ENCODE measurements at regions not wholly inside any gene's neighbourhood (a gene's known extent, or its start where the extent isn't known, plus 50 kb on each side); places are given as distances from the start of the nearest gene placed in this dataset.
"Not testable (repeated sequence)": the region's sequence is repeated elsewhere in the genome, so short reads cannot be mapped to it uniquely, and the experiment has no call there.

DNA sequence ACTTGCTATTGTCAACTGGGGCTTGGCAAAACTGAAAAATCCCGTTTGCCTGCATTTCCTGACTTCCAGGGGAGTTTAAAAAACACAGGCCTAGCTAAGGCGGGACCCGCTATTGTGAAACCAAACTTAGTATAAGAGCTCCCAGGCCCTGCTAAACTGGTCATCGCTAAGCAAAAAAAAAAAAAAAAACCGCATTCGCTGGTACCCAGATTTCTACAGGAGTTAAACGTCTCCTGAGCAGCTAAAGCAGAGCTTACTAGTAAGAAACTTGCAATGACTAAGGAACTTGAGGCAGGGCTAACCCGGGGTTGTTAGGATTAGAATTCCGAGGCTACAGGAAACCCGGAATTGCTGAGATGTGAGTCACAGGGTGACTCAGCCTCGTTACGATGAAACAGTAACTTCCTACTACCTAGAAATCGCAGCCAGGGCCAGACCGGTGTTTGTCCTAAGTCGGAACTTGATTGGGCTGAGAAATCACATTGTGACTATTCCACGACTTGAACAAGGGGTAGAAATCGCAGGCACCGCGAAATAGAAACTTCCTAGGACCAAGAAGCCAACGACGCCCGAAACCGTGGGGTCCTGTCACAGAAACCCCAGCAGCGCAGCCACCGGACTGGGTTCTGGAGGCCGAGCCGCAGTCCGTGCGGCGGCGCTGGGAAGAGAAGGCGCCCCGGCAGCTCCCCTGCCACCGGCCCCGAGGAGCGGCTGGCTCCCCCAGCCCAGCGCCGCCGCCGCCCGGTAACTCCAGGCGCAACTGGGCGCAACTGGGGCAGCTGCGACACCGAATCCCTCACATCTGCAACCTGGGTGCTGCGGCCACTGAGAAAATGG lies 89.4 kb downstream of the ANXA2R start:
- DNase-seq (ENCODE audit: low read depth) = peak; percentile 99
- H3K4me3 ChIP-seq (ENCODE audit: low read depth, low read length) = peak overlapping the region; percentile 58

DNA sequence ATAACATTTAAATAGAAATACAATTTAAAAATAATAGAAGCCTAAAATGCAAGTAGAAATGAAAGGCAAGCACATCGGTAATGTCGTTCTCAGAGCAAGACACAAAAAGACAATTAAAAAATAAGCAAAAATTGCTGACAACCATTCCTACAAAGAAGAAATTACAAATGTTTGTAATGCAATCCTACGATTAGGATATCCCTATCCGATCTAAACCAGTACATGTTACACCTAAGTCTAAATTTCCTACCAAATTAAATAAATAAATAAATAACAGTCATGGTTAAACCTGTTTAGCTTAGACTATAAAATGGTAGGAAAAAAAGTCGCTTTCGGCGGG lies 90.0 kb downstream of the ANXA2R start:
- peak overlapping the region; percentile 58 for H3K4me3 ChIP-seq (ENCODE audit: low read depth, low read length)
- DNase-seq (ENCODE audit: low read depth) = no peak

GRCh38 chr5:42949348-42950115 lies 90.6 kb downstream of the ANXA2R start:
- H3K4me3 ChIP-seq (ENCODE audit: low read depth, low read length) = peak overlapping the region; percentile 58

DNA sequence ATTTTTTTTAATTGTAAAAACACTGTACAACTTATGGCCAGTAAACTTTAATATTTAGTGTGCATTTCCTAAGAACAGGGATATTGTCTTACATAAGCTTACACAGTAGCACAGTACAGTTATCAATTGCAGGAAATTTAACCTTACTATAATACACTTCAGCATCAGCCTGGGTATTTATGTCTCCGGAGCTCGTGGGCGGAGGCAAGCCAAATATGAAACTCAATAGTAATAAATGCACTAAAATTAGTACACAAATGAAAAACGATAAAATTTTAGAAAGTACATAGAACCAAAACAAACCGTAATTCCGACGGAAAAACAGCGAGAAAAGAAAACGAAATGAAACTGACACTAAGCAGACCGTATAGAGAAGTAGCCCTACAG lies 91.2 kb downstream of the ANXA2R start:
- peak overlapping the region; percentile 58 for H3K4me3 ChIP-seq (ENCODE audit: low read depth, low read length)
- no peak for DNase-seq (ENCODE audit: low read depth)

More at GRCh38 chr5:42949348-42950115, 90.6 kb downstream of the ANXA2R start:
- DNase-seq (ENCODE audit: low read depth) = peak; percentile 47

DNA sequence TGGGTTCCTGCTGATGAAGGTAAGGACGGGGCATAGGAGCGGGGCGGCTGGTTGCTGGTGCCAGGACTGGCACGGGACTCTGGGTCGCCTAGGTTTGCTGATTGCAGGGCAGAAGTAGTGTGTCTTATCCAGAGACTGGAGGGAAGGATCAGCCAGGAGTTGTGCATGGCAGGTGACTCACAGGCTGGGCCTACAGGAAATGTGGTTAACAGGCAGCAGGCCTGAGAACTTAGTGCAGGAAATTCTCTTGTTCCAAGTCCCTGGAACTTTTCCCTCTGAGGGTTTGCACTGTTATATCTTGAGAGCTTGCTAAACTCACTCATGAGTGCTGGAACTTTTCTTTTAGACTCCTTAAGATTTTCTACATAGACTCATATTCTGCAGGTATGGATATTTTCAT lies 95.1 kb downstream of the ANXA2R start:
- no peak overlapping the region for H3K4me3 ChIP-seq (ENCODE audit: low read depth, low read length)
- DNase-seq (ENCODE audit: low read depth) = peak; percentile 83

GRCh38 chr5:42943931-42944631 lies 96.0 kb downstream of the ANXA2R start:
- peak overlapping the region; percentile 13 for H3K4me3 ChIP-seq (ENCODE audit: low read depth, low read length)
- no peak for DNase-seq (ENCODE audit: low read depth)

GRCh38 chr5:42940853-42941252 lies 99.3 kb downstream of the ANXA2R start:
- H3K4me3 ChIP-seq (ENCODE audit: low read depth, low read length) = no peak overlapping the region
- DNase-seq (ENCODE audit: low read depth) = no peak

DNA sequence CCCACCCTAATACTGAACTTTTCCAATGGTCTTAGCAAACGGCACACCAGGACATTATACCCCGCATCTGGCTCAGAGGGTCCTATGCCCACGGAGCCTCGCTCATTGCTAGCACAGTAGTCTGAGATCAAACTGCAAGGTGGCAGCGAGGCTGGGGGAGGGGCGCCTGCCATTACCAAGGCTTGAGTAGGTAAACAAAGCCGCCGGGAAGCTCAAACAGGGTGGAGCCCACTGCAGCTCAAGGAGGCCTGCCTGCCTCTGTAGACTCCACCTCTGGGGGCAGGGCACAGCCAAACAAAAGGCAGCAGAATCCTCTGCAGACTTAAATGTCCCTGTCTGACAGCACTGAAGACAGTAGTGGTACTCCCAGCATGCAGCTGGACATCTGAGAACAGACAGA lies 108.1 kb downstream of the ANXA2R start:
- not testable (repeated sequence) for DNase-seq (ENCODE audit: low read depth); H3K4me3 ChIP-seq (ENCODE audit: low read depth, low read length)

- not testable (repeated sequence) for DNase-seq (ENCODE audit: low read depth); H3K4me3 ChIP-seq (ENCODE audit: low read depth, low read length)
Observed at GRCh38 chr5:42931451-42931850, 108.7 kb downstream of the ANXA2R start.

- no peak overlapping the region for H3K4me3 ChIP-seq (ENCODE audit: low read depth, low read length)
- DNase-seq (ENCODE audit: low read depth) = no peak
Observed at GRCh38 chr5:42930934-42931333, 109.2 kb downstream of the ANXA2R start.

- DNase-seq (ENCODE audit: low read depth) = no peak
- no peak overlapping the region for H3K4me3 ChIP-seq (ENCODE audit: low read depth, low read length)
Observed at GRCh38 chr5:42929871-42930270, 110.2 kb downstream of the ANXA2R start.

- no peak for DNase-seq (ENCODE audit: low read depth)
- no peak overlapping the region for H3K4me3 ChIP-seq (ENCODE audit: low read depth, low read length)
Observed at GRCh38 chr5:42927730-42928129, 112.4 kb downstream of the ANXA2R start.

GRCh38 chr5:42924686-42925085 lies 113.0 kb upstream of the SELENOP start:
- no peak overlapping the region for H3K4me3 ChIP-seq (ENCODE audit: low read depth, low read length)
- no peak for DNase-seq (ENCODE audit: low read depth)

DNA sequence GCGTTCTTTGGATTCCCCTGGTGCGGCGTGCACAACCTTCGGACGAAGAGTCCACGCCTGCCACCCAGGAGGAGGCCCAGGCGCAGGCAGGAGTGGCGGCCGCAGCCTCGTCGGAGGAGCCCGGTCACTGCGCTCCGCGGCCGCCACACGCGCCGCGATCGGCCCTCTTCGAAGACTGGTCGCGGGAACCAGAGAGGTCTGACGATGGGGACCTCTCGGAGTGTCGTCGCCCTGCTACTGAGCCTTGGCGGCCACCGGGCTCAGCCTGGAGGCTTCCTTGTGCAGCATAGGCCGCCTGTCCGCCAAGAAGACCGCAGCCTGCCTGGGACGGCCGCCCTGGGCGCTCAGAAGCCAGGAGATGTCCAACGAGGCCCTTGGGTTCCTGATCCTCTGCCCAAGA lies 112.5 kb upstream of the SELENOP start:
- no peak overlapping the region for H3K4me3 ChIP-seq (ENCODE audit: low read depth, low read length)
- no peak for DNase-seq (ENCODE audit: low read depth)

- DNase-seq (ENCODE audit: low read depth) = no peak
- no peak overlapping the region for H3K4me3 ChIP-seq (ENCODE audit: low read depth, low read length)
Observed at GRCh38 chr5:42923710-42924109, 112.0 kb upstream of the SELENOP start.

DNA sequence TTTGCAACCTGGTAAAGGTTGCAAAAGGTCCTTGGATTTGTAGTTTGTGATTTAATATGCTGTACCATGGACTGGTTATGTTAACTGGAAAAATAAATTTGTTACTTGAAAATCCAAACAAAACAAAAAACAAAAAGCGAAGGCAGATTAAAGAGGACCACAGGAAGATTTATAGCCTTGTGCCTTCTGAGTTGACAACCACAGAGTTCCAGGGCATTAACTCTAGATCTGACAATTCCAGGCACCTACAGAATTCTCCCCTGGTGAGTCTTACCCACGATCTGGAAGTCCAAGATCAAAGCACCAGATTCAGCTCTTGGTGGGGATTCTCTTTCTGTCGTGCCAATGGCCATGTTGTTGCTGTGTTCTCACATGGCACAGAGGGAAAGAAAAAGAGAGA lies 107.9 kb upstream of the SELENOP start:
- H3K4me3 ChIP-seq (ENCODE audit: low read depth, low read length) = no peak overlapping the region
- no peak for DNase-seq (ENCODE audit: low read depth)

DNA sequence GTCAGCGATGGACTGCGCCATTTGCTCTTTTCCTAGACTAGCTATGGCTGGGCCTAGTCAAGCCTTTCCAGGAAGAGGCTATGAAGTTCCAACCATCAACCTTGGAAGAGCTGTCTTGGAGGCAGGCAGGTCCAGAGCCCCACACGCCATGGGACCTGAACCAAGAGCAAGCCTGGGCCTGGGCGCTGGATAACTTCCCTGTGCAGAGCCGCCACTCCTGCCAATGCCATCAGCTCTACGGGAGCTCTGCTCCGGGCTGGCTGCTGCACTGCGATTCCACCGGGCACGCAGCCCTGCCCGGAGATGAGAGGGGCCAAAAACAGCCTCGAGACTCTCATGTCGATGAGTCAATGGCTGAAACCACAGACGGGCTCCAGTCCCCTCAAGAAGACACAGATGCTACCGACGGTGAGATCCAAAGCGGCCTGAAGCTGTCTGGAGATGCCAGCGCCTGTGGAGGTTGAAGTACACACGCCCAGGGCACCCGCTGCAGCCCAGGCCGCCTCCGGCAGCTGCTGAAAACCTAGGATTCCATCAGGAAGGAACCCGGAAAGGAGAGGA lies 103.7 kb upstream of the SELENOP start:
- no peak overlapping the region for H3K4me3 ChIP-seq (ENCODE audit: low read depth, low read length)
- no peak for DNase-seq (ENCODE audit: low read depth)

DNA sequence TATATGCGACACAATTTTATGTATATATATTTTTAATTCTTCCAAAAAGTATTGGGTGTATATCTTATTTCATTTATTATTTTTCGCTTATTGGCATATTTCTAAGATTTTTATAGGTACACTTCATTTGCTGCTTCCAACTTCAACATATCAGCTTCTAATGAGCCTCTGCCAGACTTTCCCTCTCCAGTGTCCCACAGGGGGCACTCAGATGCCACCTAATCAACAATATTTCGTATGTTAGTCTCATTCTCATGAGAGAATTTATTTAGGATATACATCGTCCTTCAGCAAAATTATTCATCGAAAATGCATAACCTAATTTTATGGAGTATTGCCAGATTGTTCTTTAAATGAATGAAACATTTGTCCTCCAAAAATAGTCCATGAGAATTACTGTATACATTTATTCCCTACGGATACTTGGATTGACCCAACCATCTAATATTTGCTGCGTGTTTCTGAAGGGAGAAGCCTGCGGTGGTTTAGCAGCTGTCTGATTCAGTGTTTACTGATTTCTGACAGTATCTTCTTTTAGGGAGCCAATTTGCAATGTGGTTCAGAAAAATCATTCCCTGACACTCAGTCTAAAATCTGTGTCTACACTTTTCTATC lies 100.6 kb upstream of the SELENOP start:
- H3K4me3 ChIP-seq (ENCODE audit: low read depth, low read length) = no peak overlapping the region
- no peak for DNase-seq (ENCODE audit: low read depth)

Data from skeletal muscle cell (primary cell).